OCI-M1 (cell line): ENCODE measurements at regions not wholly inside any gene's neighbourhood (a gene's known extent, or its start where the extent isn't known, plus 50 kb on each side); places are given as distances from the start of the nearest gene placed in this dataset.
A peak's percentile ranks its signal among the peaks of the same experiment; 100 is the strongest.

Experiments
- DNase-seq: peaks from one replicate; lab custom pipeline; 2025; lab: John Stamatoyannopoulos, UW

DNA sequence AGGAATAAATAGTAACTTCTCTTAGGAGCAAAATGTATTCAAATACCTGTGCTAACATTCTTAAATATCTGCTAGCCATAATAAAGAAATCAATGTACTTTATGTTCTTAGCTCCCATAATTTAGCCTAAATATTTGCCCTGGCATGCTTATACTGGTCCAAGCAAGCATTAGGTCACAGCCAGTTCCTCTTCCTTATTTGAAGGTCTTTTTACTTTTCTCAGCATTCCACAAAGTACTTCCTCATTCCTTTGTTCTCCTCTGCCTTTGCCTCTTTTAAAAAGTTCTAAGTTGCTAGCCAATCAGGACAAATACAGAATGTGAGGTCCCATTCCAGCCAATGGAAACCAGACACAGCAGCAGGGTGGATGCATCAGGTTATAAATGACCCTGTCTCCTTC lies 102.9 kb upstream of the INTU start:
- peak; percentile 12 for DNase-seq

DNA sequence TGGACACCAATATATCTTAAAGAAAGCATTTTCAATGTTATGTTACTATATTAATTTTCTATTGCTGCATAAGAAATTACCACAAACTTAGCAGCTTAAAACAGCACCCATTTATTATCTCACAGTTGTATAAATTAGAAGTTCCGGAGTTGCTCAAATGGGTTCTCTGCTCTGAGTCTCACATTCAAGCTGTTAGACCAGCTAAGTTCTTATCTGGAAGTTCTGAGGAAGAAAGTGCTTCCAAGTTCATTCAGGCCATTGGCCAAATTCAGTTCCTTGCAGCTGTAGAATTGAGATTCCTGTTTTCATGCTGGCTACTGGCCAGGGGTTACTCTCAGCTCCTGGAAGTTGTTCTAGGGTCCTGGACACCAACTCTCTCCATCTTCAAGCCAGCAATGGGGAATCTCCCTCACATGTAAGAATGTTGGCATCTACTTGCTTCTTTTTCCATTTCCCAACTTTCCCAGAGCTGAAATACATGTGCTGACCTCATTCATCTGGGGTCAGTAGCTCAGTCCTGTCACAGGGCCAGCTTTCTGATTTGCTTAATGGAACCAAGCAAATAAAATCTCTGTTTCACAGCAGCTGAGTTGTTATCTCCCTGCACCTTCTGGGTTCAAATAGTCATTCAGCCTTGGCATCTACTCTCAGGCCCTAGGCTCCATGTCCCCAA lies 99.6 kb upstream of the INTU start:
- DNase-seq, result peak; percentile 66

GRCh38 chr4:127534041-127534825 lies 98.5 kb upstream of the INTU start:
- DNase-seq, result no peak

DNA sequence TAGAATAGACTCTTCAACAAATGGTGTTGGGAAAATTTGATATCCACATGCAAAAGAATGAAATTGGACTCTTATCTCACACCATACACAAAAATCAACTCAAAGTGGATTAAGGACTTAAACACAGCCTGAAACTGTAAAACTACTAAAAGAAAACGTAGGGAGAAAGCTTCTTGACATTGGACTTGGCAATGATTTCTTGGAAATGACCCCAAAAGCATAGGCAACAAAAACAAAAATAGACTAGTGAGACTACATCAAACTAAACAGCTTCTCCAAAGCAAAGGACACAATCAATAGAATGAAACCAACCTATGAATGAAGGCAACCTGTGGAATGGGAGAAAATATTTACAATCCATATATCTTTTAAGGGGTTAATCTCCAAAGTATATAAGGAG lies 94.7 kb upstream of the INTU start:
- DNase-seq, result no peak

- no peak for DNase-seq
These were observed 92.2 kb upstream of the INTU start for GRCh38 chr4:127540497-127541025.

GRCh38 chr4:127545271-127545670 lies 87.5 kb upstream of the INTU start:
- no peak for DNase-seq

DNA sequence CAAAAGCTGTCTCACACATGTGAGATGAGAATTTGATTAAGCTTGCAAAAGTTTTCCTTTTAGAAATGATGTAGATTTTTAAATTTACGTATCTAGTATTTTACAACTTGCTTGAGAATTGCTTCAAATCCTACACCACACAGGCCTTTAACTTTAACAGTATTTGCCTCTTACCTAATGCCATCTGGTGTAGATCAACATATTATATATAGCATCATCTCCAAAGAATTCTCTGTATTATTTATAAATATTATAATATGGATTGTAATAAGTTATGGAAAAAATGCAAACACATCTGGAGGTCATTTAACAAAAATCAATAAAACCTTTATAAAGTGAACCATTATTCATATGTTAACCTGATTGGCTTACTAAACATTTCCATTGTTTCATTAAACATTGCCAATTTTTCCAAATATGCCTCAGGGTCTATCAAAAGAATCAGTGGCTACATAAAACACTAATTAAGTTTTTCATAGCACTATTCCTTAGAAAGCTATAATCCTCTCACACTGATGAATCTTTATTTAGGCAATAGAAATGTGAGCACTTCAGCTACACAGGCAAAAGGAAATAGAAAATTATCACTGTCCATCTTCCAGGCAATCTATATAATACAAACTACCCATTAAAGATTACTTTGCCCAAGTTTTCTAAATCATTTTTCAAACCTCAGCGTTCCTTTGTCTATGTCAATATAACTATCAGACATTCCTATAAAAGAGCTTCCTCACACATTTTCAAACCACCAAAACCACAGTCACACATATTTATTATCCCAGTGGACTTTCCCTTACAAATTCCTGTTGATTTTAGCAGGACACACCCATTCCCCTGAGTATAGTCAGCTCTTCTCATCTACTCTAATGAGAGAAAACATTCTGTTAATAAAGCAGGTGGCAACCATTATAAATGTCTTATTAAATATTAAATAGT lies 83.5 kb upstream of the INTU start:
- DNase-seq, result no peak

GRCh38 chr4:127555106-127555505 lies 77.7 kb upstream of the INTU start:
- DNase-seq, result no peak

GRCh38 chr4:127558088-127558487 lies 74.7 kb upstream of the INTU start:
- DNase-seq, result no peak

- DNase-seq, result no peak
These were observed 74.0 kb upstream of the INTU start for GRCh38 chr4:127558489-127559407.

DNA sequence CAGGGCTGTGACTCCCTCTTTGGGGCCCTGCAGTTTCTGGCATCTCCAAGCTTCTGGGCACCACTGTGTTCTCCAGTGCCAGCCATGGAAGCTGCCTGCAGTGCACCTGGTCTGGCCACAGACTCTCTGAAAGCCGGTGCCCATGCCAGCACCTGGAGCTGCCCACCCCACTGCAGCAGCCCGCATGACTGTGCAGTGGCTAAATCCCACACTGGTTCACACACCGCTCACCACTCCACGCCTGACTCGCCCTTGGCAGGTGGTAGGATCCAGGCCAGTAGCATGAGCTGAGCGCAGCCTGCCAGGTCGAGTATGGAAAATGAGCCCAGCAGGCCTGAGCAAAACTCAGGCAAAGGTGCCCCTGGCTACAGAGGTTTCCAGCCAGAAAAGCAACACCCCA lies 72.8 kb upstream of the INTU start:
- no peak for DNase-seq

DNA sequence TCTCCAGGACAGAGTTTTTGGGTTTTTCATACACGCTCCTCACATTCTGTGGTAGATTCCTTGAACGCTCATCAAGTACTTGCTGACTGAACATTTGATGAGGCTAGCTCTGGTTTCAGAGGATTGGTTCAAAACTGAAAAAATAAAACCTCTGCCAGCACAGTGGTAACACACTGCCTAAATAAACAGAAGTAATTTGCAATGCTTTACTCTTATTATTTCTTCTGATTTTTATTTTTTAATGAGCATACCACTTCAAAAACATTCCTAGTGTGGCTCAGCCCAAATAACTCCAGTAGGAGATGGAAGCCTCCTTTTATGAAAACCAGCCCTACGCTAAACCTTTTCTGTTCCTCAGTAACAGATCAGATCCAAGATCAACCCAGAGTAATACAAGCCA lies 72.0 kb upstream of the INTU start:
- no peak for DNase-seq

DNA sequence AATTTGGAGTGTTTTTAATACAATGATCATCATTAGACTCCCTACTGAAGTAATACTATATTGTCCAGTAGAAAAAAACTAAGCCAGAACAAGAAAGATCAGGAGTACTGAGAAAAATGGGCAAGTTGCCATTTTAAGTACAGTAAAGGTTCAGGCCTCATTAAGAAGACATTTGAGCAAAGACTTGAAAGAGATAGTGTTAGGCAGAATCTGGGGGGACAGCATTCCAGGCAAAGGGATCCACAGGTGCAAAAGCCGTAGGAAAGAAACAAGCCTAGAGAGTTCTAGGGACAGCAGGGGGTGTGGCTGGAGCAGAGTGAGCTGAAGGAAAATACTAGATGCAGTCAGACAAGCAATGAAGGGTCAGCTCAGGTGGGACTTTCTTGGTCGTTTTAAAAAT lies 58.1 kb upstream of the INTU start:
- DNase-seq, result no peak

- no peak for DNase-seq
These were observed 56.9 kb upstream of the INTU start for GRCh38 chr4:127575888-127576287.

- DNase-seq, result no peak
These were observed 54.3 kb upstream of the INTU start for GRCh38 chr4:127578491-127578890.

- DNase-seq, result no peak
These were observed 53.8 kb upstream of the INTU start for GRCh38 chr4:127578967-127579366.

GRCh38 chr4:127579821-127580220 lies 52.9 kb upstream of the INTU start:
- no peak for DNase-seq

DNA sequence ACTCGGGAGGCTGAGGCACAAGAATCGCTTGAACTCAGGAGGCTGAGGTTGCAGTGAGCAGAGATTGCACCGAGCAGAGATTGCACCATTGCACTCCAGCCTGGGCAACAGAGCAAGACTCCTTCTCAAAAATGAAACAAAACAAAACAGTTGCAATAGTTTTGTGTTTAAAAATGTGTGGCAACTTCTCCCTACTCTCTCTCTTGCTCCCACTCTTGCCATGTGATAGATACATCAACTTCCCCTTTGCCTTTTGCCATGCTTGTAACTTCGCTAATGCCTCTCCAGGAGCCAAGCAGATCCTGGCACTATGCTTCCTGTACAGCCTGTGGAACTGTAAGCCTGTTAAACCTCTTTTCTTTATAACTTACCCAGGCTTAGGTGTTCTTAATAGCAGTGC lies 52.5 kb upstream of the INTU start:
- no peak for DNase-seq

GRCh38 chr4:127580891-127581290 lies 51.9 kb upstream of the INTU start:
- DNase-seq, result no peak
